ENCODE measurements at regions not wholly inside any gene's neighbourhood (a gene's known extent, or its start where the extent isn't known, plus 50 kb on each side); places are given as distances from the start of the nearest gene placed in this dataset.
"Not testable (repeated sequence)": the region's sequence is repeated elsewhere in the genome, so short reads cannot be mapped to it uniquely, and the experiment has no call there.

GRCh38 chr20:52303281-52303950, 111.8 kb upstream of the ZFP64 start:
- Histone ChIP-seq H3K4me3 (ENCODE audit: low read depth in 1 of 3, low read length in 3 of 3) (no peak overlapping the region), H3K4me1 (ENCODE audit: control insufficient read depth in 3 of 3, insufficient read depth in 2 of 3, low read depth in 1 of 3, low read length in 2 of 3) (no peaks in the 10 kb centered on the region), H3K9me3 (ENCODE audit: control insufficient read depth in 2 of 2, insufficient read depth in 1 of 2, low read depth in 1 of 2, low read length in 1 of 2) (no peaks in the 10 kb centered on the region), H3K27me3 (ENCODE audit: control insufficient read depth in 3 of 3, insufficient read depth in 3 of 3, low read length in 3 of 3) (no peaks in the 10 kb centered on the region), H3K27ac (ENCODE audit: low read depth in 1 of 3, low read length in 2 of 3) (no peak overlapping the region), H3K36me3 (ENCODE audit: control insufficient read depth in 3 of 3, insufficient read depth in 2 of 3, low read depth in 1 of 3, low read length in 3 of 3) (no peaks in the 10 kb centered on the region)
- 73 to 79% (median 79%) methylated on average over 7 of the region's 7 CpGs for WGBS, 3 donors
- FAIRE-seq (no peak), DNase-seq (no peak)

GRCh38 chr20:52302736-52303135, 111.2 kb upstream of the ZFP64 start:
- H3K27ac ChIP-seq (ENCODE audit: low read depth in 1 of 3, low read length in 2 of 3) = no peak overlapping the region
- H3K36me3 ChIP-seq (ENCODE audit: control insufficient read depth in 3 of 3, insufficient read depth in 2 of 3, low read depth in 1 of 3, low read length in 3 of 3) = no peaks in the 10 kb centered on the region
- no peaks in the 10 kb centered on the region for H3K27me3 ChIP-seq (ENCODE audit: control insufficient read depth in 3 of 3, insufficient read depth in 3 of 3, low read length in 3 of 3)
- H3K9me3 ChIP-seq (ENCODE audit: control insufficient read depth in 2 of 2, insufficient read depth in 1 of 2, low read depth in 1 of 2, low read length in 1 of 2) = no peaks in the 10 kb centered on the region
- WGBS, 3 donors = 69 to 84% (median 74%) methylated on average over 3 of the region's 3 CpGs
- H3K4me1 ChIP-seq (ENCODE audit: control insufficient read depth in 3 of 3, insufficient read depth in 2 of 3, low read depth in 1 of 3, low read length in 2 of 3) = no peaks in the 10 kb centered on the region
- DNase-seq (no peak), FAIRE-seq (no peak)
- H3K4me3 ChIP-seq (ENCODE audit: low read depth in 1 of 3, low read length in 3 of 3) = no peak overlapping the region

GRCh38 chr20:52302051-52302450, 110.5 kb upstream of the ZFP64 start:
- H3K27me3 ChIP-seq (ENCODE audit: control insufficient read depth in 3 of 3, insufficient read depth in 3 of 3, low read length in 3 of 3); H3K36me3 ChIP-seq (ENCODE audit: control insufficient read depth in 3 of 3, insufficient read depth in 2 of 3, low read depth in 1 of 3, low read length in 3 of 3); H3K27ac ChIP-seq (ENCODE audit: low read depth in 1 of 3, low read length in 2 of 3); DNase-seq; H3K4me3 ChIP-seq (ENCODE audit: low read depth in 1 of 3, low read length in 3 of 3); H3K4me1 ChIP-seq (ENCODE audit: control insufficient read depth in 3 of 3, insufficient read depth in 2 of 3, low read depth in 1 of 3, low read length in 2 of 3); FAIRE-seq; H3K9me3 ChIP-seq (ENCODE audit: control insufficient read depth in 2 of 2, insufficient read depth in 1 of 2, low read depth in 1 of 2, low read length in 1 of 2): not testable (repeated sequence)
- 88 to 95% (median 88%) methylated on average over 6 of the region's 6 CpGs for WGBS, 3 donors

GRCh38 chr20:52295556-52295955, 104.0 kb upstream of the ZFP64 start:
- WGBS, 3 donors = 46 to 63% (median 58%) methylated on average over 7 of the region's 7 CpGs
- Histone ChIP-seq H3K36me3 (ENCODE audit: control insufficient read depth in 3 of 3, insufficient read depth in 2 of 3, low read depth in 1 of 3, low read length in 3 of 3) (no peaks in the 10 kb centered on the region), H3K4me1 (ENCODE audit: control insufficient read depth in 3 of 3, insufficient read depth in 2 of 3, low read depth in 1 of 3, low read length in 2 of 3) (no peaks in the 10 kb centered on the region)

GRCh38 chr20:52294106-52294628, 102.6 kb upstream of the ZFP64 start:
- Histone ChIP-seq H3K9me3 (ENCODE audit: control insufficient read depth in 2 of 2, insufficient read depth in 1 of 2, low read depth in 1 of 2, low read length in 1 of 2) (no peaks in the 10 kb centered on the region), H3K4me3 (ENCODE audit: low read depth in 1 of 3, low read length in 3 of 3) (no peak overlapping the region), H3K27me3 (ENCODE audit: control insufficient read depth in 3 of 3, insufficient read depth in 3 of 3, low read length in 3 of 3) (no peaks in the 10 kb centered on the region), H3K27ac (ENCODE audit: low read depth in 1 of 3, low read length in 2 of 3) (no peak overlapping the region), H3K4me1 (ENCODE audit: control insufficient read depth in 3 of 3, insufficient read depth in 2 of 3, low read depth in 1 of 3, low read length in 2 of 3) (no peaks in the 10 kb centered on the region), H3K36me3 (ENCODE audit: control insufficient read depth in 3 of 3, insufficient read depth in 2 of 3, low read depth in 1 of 3, low read length in 3 of 3) (no peaks in the 10 kb centered on the region)
- WGBS, 3 donors = 63 to 72% (median 67%) methylated on average over 2 of the region's 2 CpGs
- FAIRE-seq (no peak), DNase-seq (no peak)

More at GRCh38 chr20:52295556-52295955, 104.0 kb upstream of the ZFP64 start:
- no peak for DNase-seq
- Histone ChIP-seq H3K27ac (ENCODE audit: low read depth in 1 of 3, low read length in 2 of 3) (no peak overlapping the region), H3K9me3 (ENCODE audit: control insufficient read depth in 2 of 2, insufficient read depth in 1 of 2, low read depth in 1 of 2, low read length in 1 of 2) (no peaks in the 10 kb centered on the region), H3K27me3 (ENCODE audit: control insufficient read depth in 3 of 3, insufficient read depth in 3 of 3, low read length in 3 of 3) (no peaks in the 10 kb centered on the region), H3K4me3 (ENCODE audit: low read depth in 1 of 3, low read length in 3 of 3) (no peak overlapping the region)
- no peak for FAIRE-seq

GRCh38 chr20:52291109-52291508, 99.5 kb upstream of the ZFP64 start:
- no peak overlapping the region for H3K4me3 ChIP-seq (ENCODE audit: low read depth in 1 of 3, low read length in 3 of 3)
- WGBS, 3 donors = 84 to 89% (median 86%) methylated on average over 12 of the region's 12 CpGs
- no peaks in the 10 kb centered on the region for H3K36me3 ChIP-seq (ENCODE audit: control insufficient read depth in 3 of 3, insufficient read depth in 2 of 3, low read depth in 1 of 3, low read length in 3 of 3)
- H3K27ac ChIP-seq (ENCODE audit: low read depth in 1 of 3, low read length in 2 of 3) = no peak overlapping the region
- DNase-seq (no peak), FAIRE-seq (no peak)
- no peaks in the 10 kb centered on the region for H3K9me3 ChIP-seq (ENCODE audit: control insufficient read depth in 2 of 2, insufficient read depth in 1 of 2, low read depth in 1 of 2, low read length in 1 of 2)
- no peaks in the 10 kb centered on the region for H3K4me1 ChIP-seq (ENCODE audit: control insufficient read depth in 3 of 3, insufficient read depth in 2 of 3, low read depth in 1 of 3, low read length in 2 of 3)
- no peaks in the 10 kb centered on the region for H3K27me3 ChIP-seq (ENCODE audit: control insufficient read depth in 3 of 3, insufficient read depth in 3 of 3, low read length in 3 of 3)

GRCh38 chr20:52290569-52290968, 99.0 kb upstream of the ZFP64 start:
- H3K27ac ChIP-seq (ENCODE audit: low read depth in 1 of 3, low read length in 2 of 3) = no peak overlapping the region
- no peaks in the 10 kb centered on the region for H3K9me3 ChIP-seq (ENCODE audit: control insufficient read depth in 2 of 2, insufficient read depth in 1 of 2, low read depth in 1 of 2, low read length in 1 of 2)
- WGBS, 3 donors = 74 to 80% (median 76%) methylated on average over 4 of the region's 4 CpGs
- no peaks in the 10 kb centered on the region for H3K4me1 ChIP-seq (ENCODE audit: control insufficient read depth in 3 of 3, insufficient read depth in 2 of 3, low read depth in 1 of 3, low read length in 2 of 3)
- no peaks in the 10 kb centered on the region for H3K27me3 ChIP-seq (ENCODE audit: control insufficient read depth in 3 of 3, insufficient read depth in 3 of 3, low read length in 3 of 3)
- no peak for FAIRE-seq
- no peak overlapping the region for H3K4me3 ChIP-seq (ENCODE audit: low read depth in 1 of 3, low read length in 3 of 3)
- DNase-seq = no peak
- H3K36me3 ChIP-seq (ENCODE audit: control insufficient read depth in 3 of 3, insufficient read depth in 2 of 3, low read depth in 1 of 3, low read length in 3 of 3) = no peaks in the 10 kb centered on the region

- no peak overlapping the region for H3K4me3 ChIP-seq (ENCODE audit: low read depth in 1 of 3, low read length in 3 of 3)
- no peak for DNase-seq
- H3K4me1 ChIP-seq (ENCODE audit: control insufficient read depth in 3 of 3, insufficient read depth in 2 of 3, low read depth in 1 of 3, low read length in 2 of 3) = no peaks in the 10 kb centered on the region
- no peaks in the 10 kb centered on the region for H3K36me3 ChIP-seq (ENCODE audit: control insufficient read depth in 3 of 3, insufficient read depth in 2 of 3, low read depth in 1 of 3, low read length in 3 of 3)
- WGBS, 3 donors = 64 to 83% (median 76%) methylated on average over 3 of the region's 3 CpGs
- no peak overlapping the region for H3K27ac ChIP-seq (ENCODE audit: low read depth in 1 of 3, low read length in 2 of 3)
- H3K27me3 ChIP-seq (ENCODE audit: control insufficient read depth in 3 of 3, insufficient read depth in 3 of 3, low read length in 3 of 3) = no peaks in the 10 kb centered on the region
- FAIRE-seq = no peak
- H3K9me3 ChIP-seq (ENCODE audit: control insufficient read depth in 2 of 2, insufficient read depth in 1 of 2, low read depth in 1 of 2, low read length in 1 of 2) = no peaks in the 10 kb centered on the region
Measured at GRCh38 chr20:52289956-52290565, 98.5 kb upstream of the ZFP64 start.
